Calu3 (cell line): ENCODE measurements at regions not wholly inside any gene's neighbourhood (a gene's known extent, or its start where the extent isn't known, plus 50 kb on each side); places are given as distances from the start of the nearest gene placed in this dataset.

ENCODE experiments used
- BruUV-seq: library from RNA; stranded (reverse); fragments of 400-500 nt; replicated peaks from 2 replicates; lab custom pipeline; 2021; lab: Mats Ljungman, UMichigan
- CTCF ChIA-PET: fragments of 300-600 bp; sonication (Branson Sonifier 250); formaldehyde crosslinking; loops from one replicate; lab custom pipeline; 2022; ENCODE audit warnings: antibody characterized with exemption; lab: Charles Lee
- DNase-seq: peaks from one replicate; pipeline ENCODE4 v3.0.0; 2022
- H3K27ac Mint-ChIP-seq: one replicate; pipeline ENCODE4 v1.8.0; 2022; ENCODE audit warnings: mixed read lengths; ENCODE audit not compliant: unreplicated experiment
- H3K27me3 Mint-ChIP-seq: one replicate; pipeline ENCODE4 v1.8.0; 2022; ENCODE audit warnings: mixed read lengths; ENCODE audit not compliant: unreplicated experiment
- H3K36me3 Mint-ChIP-seq: one replicate; pipeline ENCODE4 v1.8.0; 2022; ENCODE audit warnings: mild to moderate bottlenecking, moderate library complexity, mixed read lengths; ENCODE audit not compliant: insufficient read depth, unreplicated experiment
- H3K4me1 Mint-ChIP-seq: one replicate; pipeline ENCODE4 v1.8.0; 2022; ENCODE audit warnings: mild to moderate bottlenecking, low read depth, mixed read lengths; ENCODE audit not compliant: unreplicated experiment
- H3K4me3 Mint-ChIP-seq: one replicate; pipeline ENCODE4 v1.8.0; 2022; ENCODE audit warnings: mild to moderate bottlenecking, low read depth, moderate library complexity, mixed read lengths; ENCODE audit not compliant: unreplicated experiment
- H3K9me3 Mint-ChIP-seq: one replicate; pipeline ENCODE4 v1.8.0; 2022; ENCODE audit warnings: low read depth, mixed read lengths; ENCODE audit not compliant: unreplicated experiment
- intact Hi-C: fragments of 100-400 bp; cut with micrococcal nuclease; formaldehyde crosslinking; loops from one replicate; pipeline ENCODE4 v1.10.0; 2022; ENCODE audit not compliant: unreplicated experiment
- TF ChIP-seq, protein P1 (sequence below): fragments of 200-600 bp; IDR thresholded peaks from one replicate; pipeline ENCODE4 v1.8.0; 2022; ENCODE audit warnings: antibody characterized with exemption; ENCODE audit not compliant: unreplicated experiment

DNA sequence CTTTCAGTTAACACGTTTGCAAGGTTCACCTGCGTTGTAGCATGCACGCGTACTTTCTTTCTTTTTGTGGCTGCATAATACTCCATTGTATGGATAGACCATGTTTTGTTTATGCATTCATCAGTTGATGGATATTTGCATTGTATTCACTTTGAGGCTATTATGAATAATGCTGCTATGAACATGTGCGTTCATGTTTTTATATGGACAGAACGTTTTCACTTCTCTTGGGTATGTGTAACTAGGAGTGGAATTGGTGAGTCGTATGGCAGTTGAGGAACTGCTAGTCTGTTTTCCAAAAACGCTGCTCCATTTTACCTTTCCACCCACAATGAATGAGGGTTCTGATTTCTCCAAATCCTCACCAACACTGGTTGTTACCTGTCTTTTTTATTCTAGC is 244.3 kb downstream of the GLI2 start:
- BruUV-seq: no TSS peak
- Mint-ChIP-seq H3K9me3 (no peaks in the 10 kb centered on the region), H3K4me1 (no peaks in the 10 kb centered on the region), H3K4me3 (no peak overlapping the region), H3K27ac (no peak overlapping the region), H3K27me3 (peaks cover 24% of the 10 kb centered on the region), H3K36me3 (no peaks in the 10 kb centered on the region)
- no peak for DNase-seq
- TF ChIP-seq, protein P1, sequence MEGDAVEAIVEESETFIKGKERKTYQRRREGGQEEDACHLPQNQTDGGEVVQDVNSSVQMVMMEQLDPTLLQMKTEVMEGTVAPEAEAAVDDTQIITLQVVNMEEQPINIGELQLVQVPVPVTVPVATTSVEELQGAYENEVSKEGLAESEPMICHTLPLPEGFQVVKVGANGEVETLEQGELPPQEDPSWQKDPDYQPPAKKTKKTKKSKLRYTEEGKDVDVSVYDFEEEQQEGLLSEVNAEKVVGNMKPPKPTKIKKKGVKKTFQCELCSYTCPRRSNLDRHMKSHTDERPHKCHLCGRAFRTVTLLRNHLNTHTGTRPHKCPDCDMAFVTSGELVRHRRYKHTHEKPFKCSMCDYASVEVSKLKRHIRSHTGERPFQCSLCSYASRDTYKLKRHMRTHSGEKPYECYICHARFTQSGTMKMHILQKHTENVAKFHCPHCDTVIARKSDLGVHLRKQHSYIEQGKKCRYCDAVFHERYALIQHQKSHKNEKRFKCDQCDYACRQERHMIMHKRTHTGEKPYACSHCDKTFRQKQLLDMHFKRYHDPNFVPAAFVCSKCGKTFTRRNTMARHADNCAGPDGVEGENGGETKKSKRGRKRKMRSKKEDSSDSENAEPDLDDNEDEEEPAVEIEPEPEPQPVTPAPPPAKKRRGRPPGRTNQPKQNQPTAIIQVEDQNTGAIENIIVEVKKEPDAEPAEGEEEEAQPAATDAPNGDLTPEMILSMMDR: no peak
- intact Hi-C loops: no loop called here
- CTCF ChIA-PET: no interaction called here

DNA sequence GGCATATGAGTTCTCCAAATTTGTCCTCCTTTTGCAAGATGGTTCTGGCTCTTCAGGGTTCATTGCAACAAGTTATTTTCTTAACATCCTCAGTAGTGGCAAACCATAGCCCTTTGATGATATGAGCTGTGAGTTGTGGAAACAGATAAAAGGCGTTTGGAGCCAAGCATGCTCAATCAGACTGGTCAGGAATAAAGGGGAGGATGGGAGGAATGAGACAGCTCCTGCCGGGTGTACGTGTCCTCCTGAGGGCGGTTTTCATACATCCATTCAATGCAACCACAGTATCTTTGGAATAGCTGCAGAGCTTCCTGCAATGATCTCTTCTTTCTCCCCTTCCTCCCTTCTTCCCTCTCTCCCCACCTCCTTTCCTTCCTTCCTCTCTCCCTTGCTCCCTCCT is 245.8 kb downstream of the GLI2 start:
- no peak overlapping the region for H3K27ac Mint-ChIP-seq
- no TSS peak for BruUV-seq
- TF ChIP-seq, protein P1: no peak

DNA sequence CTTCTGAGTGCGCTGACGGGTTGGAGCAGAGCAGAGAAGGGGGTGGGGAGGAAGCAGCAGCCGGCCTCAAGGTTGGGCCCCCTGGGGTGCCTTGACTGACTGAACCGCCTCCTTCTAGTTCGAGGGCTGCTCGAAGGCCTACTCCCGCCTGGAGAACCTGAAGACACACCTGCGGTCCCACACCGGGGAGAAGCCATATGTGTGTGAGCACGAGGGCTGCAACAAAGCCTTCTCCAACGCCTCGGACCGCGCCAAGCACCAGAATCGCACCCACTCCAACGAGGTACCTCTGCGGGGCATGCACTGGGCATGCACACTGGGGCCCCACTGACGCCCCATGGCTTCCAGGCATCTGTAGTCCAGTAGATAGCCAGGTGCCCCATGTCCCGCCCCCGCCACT is 246.9 kb downstream of the GLI2 start:
- no peak for DNase-seq
- BruUV-seq: no TSS peak

More for the DNA sequence above, 245.8 kb downstream of the GLI2 start:
- no peak for DNase-seq
- H3K36me3 Mint-ChIP-seq: no peaks in the 10 kb centered on the region
- H3K27me3 Mint-ChIP-seq: peaks cover 24% of the 10 kb centered on the region
- H3K9me3 Mint-ChIP-seq: no peaks in the 10 kb centered on the region
- CTCF ChIA-PET: interaction anchor here (0.5 kb wide), 1 partner anchor 96 kb away, joined by 4 read pairs; no protein-coding TSS in a partner anchor
- no peaks in the 10 kb centered on the region for H3K4me1 Mint-ChIP-seq
- H3K4me3 Mint-ChIP-seq: no peak overlapping the region
- intact Hi-C loops: no loop called here

DNA sequence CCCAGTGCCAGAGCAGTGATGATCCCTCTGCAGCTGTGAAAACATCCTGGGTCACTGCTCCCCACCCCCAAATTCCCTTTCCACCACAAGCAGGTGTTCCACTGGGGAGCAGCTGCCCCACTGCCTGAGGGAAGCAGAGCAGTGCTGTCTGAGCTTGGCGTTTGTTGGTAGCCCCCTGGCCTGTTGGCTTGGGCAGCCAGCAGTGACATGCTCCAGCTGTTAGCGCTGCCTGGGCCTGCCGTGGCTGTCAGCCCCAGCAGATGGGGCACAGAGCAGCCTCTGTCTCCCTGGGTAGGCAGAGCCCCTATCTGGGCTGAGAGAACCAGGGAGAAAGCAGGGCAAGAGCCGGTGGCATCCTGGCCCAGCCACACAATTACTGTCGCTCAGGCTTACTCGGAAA is 247.7 kb downstream of the GLI2 start:
- Mint-ChIP-seq H3K4me3 (no peak overlapping the region), H3K4me1 (no peaks in the 10 kb centered on the region), H3K36me3 (no peaks in the 10 kb centered on the region), H3K9me3 (no peaks in the 10 kb centered on the region), H3K27me3 (peaks cover 24% of the 10 kb centered on the region), H3K27ac (no peak overlapping the region)
- CTCF ChIA-PET: no interaction called here
- TF ChIP-seq, protein P1: no peak
- intact Hi-C loops: no loop called here
- no TSS peak for BruUV-seq
- DNase-seq: no peak

More for the DNA sequence above, 246.9 kb downstream of the GLI2 start:
- Mint-ChIP-seq H3K27me3 (peaks cover 24% of the 10 kb centered on the region), H3K27ac (no peak overlapping the region), H3K4me3 (no peak overlapping the region), H3K4me1 (no peaks in the 10 kb centered on the region), H3K9me3 (no peaks in the 10 kb centered on the region), H3K36me3 (no peaks in the 10 kb centered on the region)
- intact Hi-C loops: no loop called here
- CTCF ChIA-PET: no interaction called here
- TF ChIP-seq, protein P1: no peak
